NCI-H1694 treated with DMSO at 0.1 percent for 48 hours (cell line): ENCODE measurements at regions not wholly inside any gene's neighbourhood (a gene's known extent, or its start where the extent isn't known, plus 50 kb on each side); places are given as distances from the start of the nearest gene placed in this dataset.
A peak's percentile ranks its signal among the peaks of the same experiment; 100 is the strongest.

Experiments used
- DNase-seq: peaks from one replicate; lab custom pipeline; 2025; lab: John Stamatoyannopoulos, UW

- DNase-seq, result no peak
Observed at GRCh38 chr12:109648521-109648920, 65.1 kb upstream of the FAM222A start.

GRCh38 chr12:109650808-109651207 lies 62.8 kb upstream of the FAM222A start:
- DNase-seq, result no peak

- DNase-seq, result no peak
Observed at GRCh38 chr12:109651596-109651995, 62.0 kb upstream of the FAM222A start.

- DNase-seq, result no peak
Observed at GRCh38 chr12:109652233-109652976, 61.2 kb upstream of the FAM222A start.

GRCh38 chr12:109652977-109653264 lies 60.7 kb upstream of the FAM222A start:
- DNase-seq, result no peak

- DNase-seq, result no peak
Observed at GRCh38 chr12:109653890-109654289, 59.7 kb upstream of the FAM222A start.

GRCh38 chr12:109654357-109654756 lies 59.3 kb upstream of the FAM222A start:
- DNase-seq, result no peak

GRCh38 chr12:109655578-109655977 lies 58.0 kb upstream of the FAM222A start:
- DNase-seq, result no peak

- DNase-seq, result peak; percentile 45
Observed at GRCh38 chr12:109656743-109657142, 56.9 kb upstream of the FAM222A start.

- no peak for DNase-seq
Observed at GRCh38 chr12:109663795-109664194, 49.8 kb upstream of the FAM222A start.
